Right cardiac atrium (tissue), 5 donors: ENCODE measurements at regions not wholly inside any gene's neighbourhood (a gene's known extent, or its start where the extent isn't known, plus 50 kb on each side); places are given as distances from the start of the nearest gene placed in this dataset.
"Not testable (repeated sequence)": the region's sequence is repeated elsewhere in the genome, so short reads cannot be mapped to it uniquely, and the experiment has no call there.

Source experiments
- ATAC-seq, 2 donors: fragments of 200-7000 bp; cut with Tn5 transposase; one replicate each; pipeline versions ENCODE4 v1.8.0 to v1.9.1; 2020; ENCODE audit warnings: moderate library complexity in 2 of 2, mild to moderate bottlenecking in 1 of 2
- DNase-seq, 3 donors: peaks; one replicate each; pipeline ENCODE4 v3.0.0-alpha.2; 2020
- H3K27ac ChIP-seq: one replicate; pipeline ENCODE4 v1.5.1; 2013; ENCODE audit warnings: mild to moderate bottlenecking, low read length, control low read depth, moderate library complexity
- H3K27me3 ChIP-seq: one replicate; pipeline ENCODE4 v1.6.1; 2013; ENCODE audit not compliant: control insufficient read depth, insufficient read depth
- H3K4me1 ChIP-seq: one replicate; pipeline ENCODE4 v1.6.1; 2013; ENCODE audit warnings: low read length; ENCODE audit not compliant: control insufficient read depth, insufficient read depth
- H3K4me3 ChIP-seq: one replicate; pipeline ENCODE4 v1.5.1; 2013; ENCODE audit warnings: low read length, control low read depth
- H3K9me3 ChIP-seq: one replicate; pipeline ENCODE4 v1.6.1; 2013; ENCODE audit warnings: low read length; ENCODE audit not compliant: control insufficient read depth
- WGBS: extraction: QIAGEN DNeasy Blood & Tissue Kit; methylation state at CpG from one replicate; pipeline ENCODE4 v1.1.7; 2013; 5-methylcytosine and 5-hydroxymethylcytosine counted together
- intact Hi-C, 4 donors: fragments of 100-400 bp; cut with DNase I; formaldehyde crosslinking; loops; one replicate each; pipeline versions ENCODE4 v1.11.0 to v1.14.0; 2022 to 2023
- donor health status: healthy with polysubstance abuse.
- donor health status: DM: no; HTN: yes; CAD: no.
- donor health status: DM: no; HTN: no; CAD: no.
- donor health status: DM: no; HTN: yes; CAD: no; lungs with severe emphysema.
- donor health status: DM: yes; HTN: yes; CAD: no.

DNA sequence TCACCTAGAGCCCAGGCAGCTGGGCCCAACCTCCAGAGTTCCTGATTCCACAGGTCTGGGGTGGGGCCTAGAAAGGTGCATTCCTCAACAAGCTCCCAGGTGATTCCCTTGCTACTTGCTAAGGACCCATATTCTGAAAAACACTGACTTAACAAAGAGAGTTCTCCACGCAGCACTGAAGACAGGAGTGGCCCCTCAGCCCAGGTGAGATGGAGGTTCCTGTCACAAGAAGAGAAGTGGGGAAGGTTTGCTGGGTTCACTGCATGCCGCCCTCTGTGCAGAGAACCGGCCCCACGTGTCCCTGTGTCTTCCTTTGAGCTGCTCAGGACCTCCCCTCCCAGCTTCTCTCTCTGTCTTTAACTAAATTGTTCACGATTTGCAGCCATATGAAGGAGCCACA lies 201.4 kb upstream of the DDX18 start:
- WGBS, result 60% methylated on average over 5 of the region's 5 CpGs
- Histone ChIP-seq H3K27me3 (no peaks in the 10 kb centered on the region), H3K4me3 (no peak overlapping the region), H3K27ac (no peak overlapping the region), H3K4me1 (no peaks in the 10 kb centered on the region), H3K9me3 (no peaks in the 10 kb centered on the region)
- intact Hi-C loops, result no loop called here
- no peak for DNase-seq
- no peak for ATAC-seq

DNA sequence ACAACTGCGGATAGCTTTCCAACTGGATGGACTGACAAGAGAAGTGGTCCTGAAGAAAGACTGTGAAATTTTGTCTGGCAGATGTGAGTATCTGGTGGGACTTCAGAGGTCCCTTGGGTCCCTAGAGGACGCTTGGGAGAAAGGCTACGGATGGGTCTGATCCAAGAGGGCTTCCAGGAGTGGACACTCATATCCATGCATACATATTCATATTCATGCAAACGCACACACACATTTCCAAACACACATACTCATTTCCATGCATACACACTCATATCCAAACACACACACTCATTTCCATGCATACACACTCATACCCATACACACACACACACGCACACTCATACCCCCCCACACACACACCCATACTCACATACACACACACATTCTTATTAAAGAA lies 200.2 kb upstream of the DDX18 start:
- intact Hi-C loops, result no loop called here
- H3K4me1 ChIP-seq, result no peaks in the 10 kb centered on the region
- H3K4me3 ChIP-seq, result no peak overlapping the region
- no peaks in the 10 kb centered on the region for H3K9me3 ChIP-seq
- no peak for DNase-seq
- no peak for ATAC-seq
- 85% methylated on average over 5 of the region's 5 CpGs for WGBS
- no peaks in the 10 kb centered on the region for H3K27me3 ChIP-seq
- H3K27ac ChIP-seq, result no peak overlapping the region

DNA sequence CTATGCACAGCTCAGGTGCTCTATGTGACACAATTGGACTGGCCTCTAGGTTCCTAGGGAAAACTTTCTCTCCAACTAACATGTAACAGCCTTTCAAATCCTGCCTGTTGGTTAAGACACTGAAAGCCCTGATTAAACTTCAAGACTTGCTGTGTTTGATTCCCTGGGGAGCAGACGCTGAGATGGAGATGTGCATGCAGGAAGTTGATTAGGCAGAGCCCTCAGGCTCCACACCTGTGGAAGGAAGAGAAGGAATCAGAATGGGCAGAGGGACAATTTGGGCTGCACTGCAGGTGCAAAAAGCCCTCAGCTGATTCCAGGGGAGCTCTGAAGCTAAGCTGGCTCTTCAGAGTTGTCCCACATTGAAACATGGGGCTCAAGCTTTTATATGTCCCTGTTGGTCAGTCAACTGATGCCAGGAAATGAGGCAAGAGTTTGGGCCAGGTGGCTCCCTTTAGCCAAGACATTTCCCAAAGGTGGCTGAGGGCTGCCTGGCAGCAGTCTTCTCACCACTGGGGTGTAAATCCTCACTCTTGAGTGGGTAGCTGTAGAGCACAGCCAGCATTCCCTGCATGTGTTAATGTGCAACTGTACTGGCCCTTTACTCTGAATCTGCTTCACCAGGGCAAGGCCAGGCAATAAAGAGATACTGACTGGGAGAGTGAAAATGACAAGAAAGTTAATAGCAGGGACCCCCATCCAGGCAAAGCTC lies 199.5 kb upstream of the DDX18 start:
- intact Hi-C loops, result no loop called here
- no peak for DNase-seq
- 66% methylated on average over 1 of the region's 1 CpG for WGBS
- Histone ChIP-seq H3K27ac (no peak overlapping the region), H3K4me3 (no peak overlapping the region), H3K9me3 (no peaks in the 10 kb centered on the region), H3K4me1 (no peaks in the 10 kb centered on the region), H3K27me3 (no peaks in the 10 kb centered on the region)
- ATAC-seq, result no peak

DNA sequence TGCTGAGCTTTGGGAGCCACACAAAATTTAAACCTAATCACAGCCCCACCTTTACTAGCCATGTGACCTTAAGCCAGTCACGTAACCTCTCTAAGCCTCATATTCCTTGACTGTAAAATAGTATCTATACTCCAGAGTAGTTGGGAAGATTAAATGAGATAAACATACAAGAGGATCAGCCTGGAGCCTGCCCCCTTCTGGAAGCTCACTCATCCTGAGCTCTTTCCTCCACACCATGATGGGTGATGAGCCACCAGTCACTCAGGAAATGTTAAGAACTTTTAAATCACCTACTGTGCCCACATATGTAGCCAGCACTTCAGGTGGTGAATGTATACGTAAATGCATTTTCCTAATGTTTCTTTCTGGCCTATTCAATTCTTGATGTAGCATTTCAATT lies 195.9 kb upstream of the DDX18 start:
- Histone ChIP-seq H3K9me3 (no peaks in the 10 kb centered on the region), H3K4me3 (no peak overlapping the region), H3K27me3 (no peaks in the 10 kb centered on the region), H3K27ac (no peak overlapping the region), H3K4me1 (no peaks in the 10 kb centered on the region)
- 84% methylated on average over 2 of the region's 2 CpGs for WGBS
- intact Hi-C loops, result no loop called here
- DNase-seq (no peak), ATAC-seq (no peak)

DNA sequence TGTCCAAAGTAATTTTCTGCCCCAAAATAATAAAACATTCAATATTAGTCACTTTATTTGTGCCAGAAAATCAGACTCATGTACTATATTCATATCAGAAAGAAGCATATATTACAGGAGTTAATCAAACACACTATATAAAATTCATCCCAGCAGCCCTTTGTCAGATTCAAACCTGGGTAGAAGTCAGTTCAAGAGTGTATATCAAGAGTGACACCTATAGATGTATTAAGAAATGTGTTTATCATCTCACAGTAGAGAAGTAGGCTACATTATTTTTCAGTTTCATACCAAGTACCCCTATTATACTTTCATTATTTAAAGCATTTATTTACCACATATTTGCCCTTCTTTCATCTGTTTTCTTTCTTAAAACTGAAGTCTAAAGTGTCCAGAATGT lies 193.2 kb upstream of the DDX18 start:
- intact Hi-C loops, result no loop called here
- no peak for DNase-seq
- H3K4me1 ChIP-seq, result no peaks in the 10 kb centered on the region

DNA sequence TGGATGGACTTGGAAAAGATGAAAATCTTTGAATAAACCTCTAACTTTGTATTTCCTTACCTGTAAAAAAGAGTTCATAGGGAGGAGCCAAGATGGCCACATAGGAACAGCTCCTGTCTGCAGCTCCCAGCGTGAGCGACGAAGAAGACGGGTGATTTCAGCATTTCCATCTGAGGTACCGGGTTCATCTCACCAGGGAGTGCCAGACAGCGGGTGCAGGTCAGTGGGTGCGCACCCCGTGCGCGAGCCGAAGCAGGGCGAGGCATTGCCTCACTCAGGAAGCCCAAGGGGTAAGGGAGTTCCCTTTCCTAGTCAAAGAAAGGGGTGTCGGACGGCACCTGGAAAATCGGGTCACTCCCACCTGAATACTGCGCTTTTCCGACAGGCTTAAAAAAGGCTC lies 191.3 kb upstream of the DDX18 start:
- intact Hi-C loops, H3K4me1 ChIP-seq, H3K27me3 ChIP-seq, H3K9me3 ChIP-seq, ATAC-seq, H3K27ac ChIP-seq, DNase-seq, H3K4me3 ChIP-seq: not testable (repeated sequence)
- 92% methylated on average over 17 of the region's 17 CpGs for WGBS

More for the DNA sequence above, 193.2 kb upstream of the DDX18 start:
- H3K27me3 ChIP-seq, result no peaks in the 10 kb centered on the region
- H3K9me3 ChIP-seq, result no peaks in the 10 kb centered on the region
- H3K27ac ChIP-seq, result no peak overlapping the region
- H3K4me3 ChIP-seq, result no peak overlapping the region
- ATAC-seq, result no peak

DNA sequence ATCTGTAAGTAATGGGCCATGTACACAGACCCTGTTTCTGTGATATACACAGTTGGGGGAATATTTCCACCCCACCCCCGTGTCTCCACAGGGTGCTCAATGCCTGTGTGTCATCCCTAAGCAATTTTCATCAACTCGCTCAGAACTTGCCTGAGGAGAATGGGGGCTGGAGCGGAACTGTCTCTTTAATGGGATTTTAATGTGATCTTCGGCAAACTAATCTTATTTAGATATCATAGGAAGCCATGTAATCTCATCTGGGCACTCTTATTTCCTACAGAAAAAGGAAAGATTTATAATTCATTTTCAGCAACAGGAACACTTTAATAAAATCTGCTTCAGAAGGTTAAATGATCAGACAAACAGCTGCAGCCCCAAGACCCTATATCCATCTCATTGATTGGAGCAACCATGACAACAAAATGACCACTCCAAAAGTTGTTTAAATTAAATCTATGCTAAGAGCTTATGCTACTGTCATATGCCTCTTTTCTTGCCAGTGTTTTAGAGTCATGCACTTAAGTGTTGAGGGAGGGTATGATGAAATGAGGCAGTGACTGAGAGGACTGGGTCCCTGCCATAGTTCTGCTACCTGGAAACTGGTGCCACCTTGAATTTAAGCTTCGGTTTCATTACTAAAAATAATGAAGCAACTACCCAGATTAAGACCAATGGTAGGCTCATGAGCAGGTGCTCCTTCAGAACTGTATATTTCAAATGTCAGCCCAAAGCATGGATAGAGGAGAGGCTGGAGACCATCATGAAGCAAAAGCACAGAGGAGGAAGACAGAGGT lies 183.1 kb upstream of the DDX18 start:
- Histone ChIP-seq H3K27ac (no peak overlapping the region), H3K4me1 (no peaks in the 10 kb centered on the region), H3K27me3 (no peaks in the 10 kb centered on the region), H3K4me3 (no peak overlapping the region), H3K9me3 (no peaks in the 10 kb centered on the region)
- no peak for ATAC-seq
- 59% methylated on average over 5 of the region's 5 CpGs for WGBS
- DNase-seq, result no peak
- intact Hi-C loops, result no loop called here

DNA sequence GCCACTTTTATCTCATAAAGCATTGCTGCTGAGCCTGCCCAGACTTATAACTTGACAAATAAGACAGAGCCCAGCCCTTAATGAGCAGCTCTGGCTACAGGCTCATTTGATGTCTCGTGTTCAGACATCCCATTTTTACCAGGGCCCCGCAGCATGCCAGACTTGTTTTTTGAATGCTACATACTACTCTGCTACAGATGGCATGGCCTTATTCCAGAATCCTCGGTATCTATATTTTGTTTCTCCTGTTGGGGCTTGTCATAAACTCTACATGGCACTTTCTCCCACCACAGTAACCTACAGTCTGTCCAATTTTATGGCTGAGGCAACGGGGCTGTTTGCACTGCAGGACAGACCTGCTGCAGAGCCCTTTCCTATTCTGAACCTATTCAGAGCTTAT lies 179.0 kb upstream of the DDX18 start:
- intact Hi-C loops, result no loop called here
- WGBS, result 47% methylated on average over 4 of the region's 4 CpGs
- no peaks in the 10 kb centered on the region for H3K27me3 ChIP-seq

DNA sequence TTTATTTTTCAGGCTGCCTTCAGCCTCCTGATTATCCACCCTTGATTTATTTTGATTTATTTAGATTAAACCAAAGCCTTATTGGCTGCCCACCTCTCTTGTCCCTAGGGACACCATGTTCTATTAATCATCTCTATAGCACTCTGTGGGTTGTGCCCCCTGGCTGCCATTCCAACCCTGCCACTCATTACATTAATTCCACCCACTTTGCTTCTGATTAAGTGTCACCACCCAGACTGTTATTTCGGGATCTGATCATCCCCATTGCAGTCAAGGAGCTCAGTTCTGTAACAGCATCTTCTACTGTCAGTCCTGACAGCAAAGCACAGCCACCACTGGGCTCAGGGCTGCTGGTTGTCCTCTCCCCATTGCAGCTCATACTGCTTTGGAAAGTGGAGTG lies 175.1 kb upstream of the DDX18 start:
- intact Hi-C loops, result no loop called here
- WGBS, result 69% methylated on average over 1 of the region's 1 CpG

More for the DNA sequence above, 179.0 kb upstream of the DDX18 start:
- H3K4me1 ChIP-seq, result no peaks in the 10 kb centered on the region
- ATAC-seq (no peak), DNase-seq (no peak)
- H3K9me3 ChIP-seq, result no peaks in the 10 kb centered on the region
- H3K27ac ChIP-seq, result no peak overlapping the region
- no peak overlapping the region for H3K4me3 ChIP-seq

DNA sequence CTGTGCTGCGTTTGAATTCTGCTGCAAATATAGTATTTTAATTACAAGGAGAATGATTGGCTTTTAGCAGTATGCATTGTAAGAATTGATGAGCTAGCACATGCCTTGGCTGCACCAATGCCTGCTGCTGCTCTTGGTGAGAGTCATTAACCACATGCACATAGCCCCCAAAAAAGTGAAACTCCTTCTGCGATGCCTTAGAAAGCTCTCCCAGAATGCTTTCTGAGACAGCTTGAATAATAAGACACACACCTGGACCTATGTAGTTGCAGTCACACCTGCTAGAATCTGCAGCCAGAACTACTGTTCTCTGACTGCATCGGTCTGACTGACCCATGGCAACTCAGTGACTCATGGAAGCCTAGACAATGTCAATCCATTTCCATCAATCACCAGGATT lies 170.1 kb upstream of the DDX18 start:
- Histone ChIP-seq H3K27me3 (no peaks in the 10 kb centered on the region), H3K27ac (no peak overlapping the region), H3K4me1 (no peaks in the 10 kb centered on the region), H3K9me3 (no peaks in the 10 kb centered on the region), H3K4me3 (no peak overlapping the region)
- ATAC-seq, result no peak
- 62% methylated on average over 3 of the region's 3 CpGs for WGBS
- DNase-seq, result no peak
- intact Hi-C loops, result no loop called here

More for the DNA sequence above, 175.1 kb upstream of the DDX18 start:
- DNase-seq (no peak), ATAC-seq (no peak)
- Histone ChIP-seq H3K4me1 (no peaks in the 10 kb centered on the region), H3K9me3 (no peaks in the 10 kb centered on the region), H3K4me3 (no peak overlapping the region), H3K27ac (no peak overlapping the region), H3K27me3 (no peaks in the 10 kb centered on the region)

DNA sequence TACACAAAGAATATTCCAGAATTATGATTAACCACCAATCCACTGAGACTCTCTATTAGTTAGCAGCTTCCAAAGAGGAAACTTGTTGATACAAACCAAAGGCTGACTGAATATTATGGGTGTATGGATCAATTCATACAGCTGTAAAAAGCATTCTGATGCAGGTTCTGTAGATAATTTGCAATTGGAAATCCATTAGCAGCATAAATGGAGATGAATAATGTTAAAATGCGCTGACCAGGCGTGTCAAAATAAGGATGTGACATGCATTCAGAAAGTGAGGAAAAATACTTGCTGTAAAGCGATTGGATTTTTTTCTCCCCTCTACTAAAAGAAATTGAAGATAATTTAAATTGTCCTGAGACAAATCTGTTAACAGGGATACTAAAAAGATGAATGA lies 169.0 kb upstream of the DDX18 start:
- ATAC-seq (no peak), DNase-seq (no peak)
- H3K4me3 ChIP-seq, result no peak overlapping the region
- no peaks in the 10 kb centered on the region for H3K9me3 ChIP-seq
- intact Hi-C loops, result no loop called here
- no peak overlapping the region for H3K27ac ChIP-seq
- no peaks in the 10 kb centered on the region for H3K27me3 ChIP-seq
- WGBS, result 60% methylated on average over 3 of the region's 3 CpGs
- no peaks in the 10 kb centered on the region for H3K4me1 ChIP-seq
